ENCODE measurements at regions not wholly inside any gene's neighbourhood (a gene's known extent, or its start where the extent isn't known, plus 50 kb on each side); places are given as distances from the start of the nearest gene placed in this dataset.

GRCh38 chr1:55749975-55750627, 534.9 kb upstream of the USP24 start:
- no peak for ATAC-seq
- FAIRE-seq: no peak
- DNase-seq (ENCODE audit: low read depth in 1 of 2, low spot score in 1 of 2): no peak
- Histone ChIP-seq H3K9me3 (peaks cover 7% of the 10 kb centered on the region; the same call in 2 of the 3 replicates), H3K4me3 (no peak overlapping the region), H3K4me1 (no peaks in the 10 kb centered on the region), H3K4me2 (no peak overlapping the region), H3K27ac (no peak overlapping the region)
- 74% methylated on average over 6 of the region's 6 CpGs for WGBS (ENCODE audit: missing lambda C conversion rate)
- ChIA-PET POLR2A (no interaction called here), CTCF (interaction anchor here (1.7 kb wide), 1 partner anchor 24 kb away, joined by 4 read pairs; no protein-coding TSS in a partner anchor)
- TF ChIP-seq NR3C1 (IDR thresholded peaks at IDR 0.05) (no peak), POLR2AphosphoS2 (conservative IDR thresholded peaks at IDR 0.05; ENCODE audit: low read length) (no peak), NFE2L2 (conservative IDR thresholded peaks at IDR 0.05; ENCODE audit: low read length) (no peak), MAZ (IDR thresholded peaks at IDR 0.05; ENCODE audit: borderline replicate concordance, low read depth, low read length) (no peak), BCL3 (IDR thresholded peaks at IDR 0.05) (no peak), RCOR1 (IDR thresholded peaks at IDR 0.05; ENCODE audit: low read depth, low read length) (no peak), EP300 (IDR thresholded peaks at IDR 0.05) (no peak), ZC3H11A (IDR thresholded peaks at IDR 0.05) (no peak), HMGXB4 (CRISPR knock-in tag; IDR thresholded peaks at IDR 0.05; ENCODE audit: borderline replicate concordance) (no peak), FOSL2 (IDR thresholded peaks at IDR 0.05) (no peak), FOSL2 (CRISPR knock-in tag; IDR thresholded peaks at IDR 0.05) (no peak)

GRCh38 chr1:55747408-55747841, 532.3 kb upstream of the USP24 start:
- CTCF ChIA-PET: no interaction called here
- ATAC-seq (no peak), DNase-seq (ENCODE audit: low read depth in 1 of 2, low spot score in 1 of 2) (no peak), FAIRE-seq (no peak)
- Histone ChIP-seq H3K9me3 (peaks cover 7% of the 10 kb centered on the region; the same call in 2 of the 3 replicates), H3K4me2 (no peak overlapping the region), H3K27ac (no peak overlapping the region), H3K4me3 (no peak overlapping the region), H3K4me1 (no peaks in the 10 kb centered on the region)
- POLR2A ChIA-PET: no interaction called here
- WGBS (ENCODE audit: missing lambda C conversion rate): 72% methylated on average over 5 of the region's 5 CpGs
- TF ChIP-seq ZFP36 (IDR thresholded peaks at IDR 0.05; ENCODE audit: borderline replicate concordance, partially characterized antibody) (no peak), RAD21 (conservative IDR thresholded peaks at IDR 0.05 in 1 of 2, IDR thresholded peaks at IDR 0.05 in 1 of 2) (no peak), CBX2 (IDR thresholded peaks at IDR 0.05; ENCODE audit: borderline replicate concordance, low read depth) (no peak), RCOR1 (IDR thresholded peaks at IDR 0.05; ENCODE audit: low read depth, low read length) (no peak), KDM1A (IDR thresholded peaks at IDR 0.05; ENCODE audit: low read depth) (no peak), POLR2A (IDR thresholded peaks at IDR 0.05; ENCODE audit: low read length) (no peak), HOXB13 (CRISPR knock-in tag; IDR thresholded peaks at IDR 0.05; ENCODE audit: low read depth) (no peak), FOXS1 (CRISPR knock-in tag; IDR thresholded peaks at IDR 0.05) (no peak), TP53 (CRISPR knock-in tag; IDR thresholded peaks at IDR 0.05) (no peak), TFCP2L1 (CRISPR knock-in tag; IDR thresholded peaks at IDR 0.05) (no peak), GATA3 (IDR thresholded peaks at IDR 0.05; ENCODE audit: borderline replicate concordance) (no peak), CEBPB (IDR thresholded peaks at IDR 0.05) (no peak), PHF8 (IDR thresholded peaks at IDR 0.05; ENCODE audit: borderline replicate concordance, low read depth) (no peak), BHLHE40 (IDR thresholded peaks at IDR 0.05; ENCODE audit: low read depth, low read length) (no peak), EHMT2 (IDR thresholded peaks at IDR 0.05; ENCODE audit: low read depth) (no peak), SREBF2 (IDR thresholded peaks at IDR 0.05) (no peak), MAZ (IDR thresholded peaks at IDR 0.05; ENCODE audit: borderline replicate concordance, low read depth, low read length) (no peak)
